ENCODE measurements at regions not wholly inside any gene's neighbourhood (a gene's known extent, or its start where the extent isn't known, plus 50 kb on each side); places are given as distances from the start of the nearest gene placed in this dataset.

- ChIA-PET POLR2A (no interaction called here), CTCF (interaction anchor here (0.5 to 0.6 kb wide), 3 partner anchors 11 to 48 kb away, joined by 3 to 5 read pairs (median 5); no protein-coding TSS in a partner anchor)
- H3K36me3 ChIP-seq (ENCODE audit: control insufficient read depth in 2 of 2, insufficient read depth in 1 of 2, low read length in 2 of 2), result no peaks in the 10 kb centered on the region
- TF ChIP-seq SP7 (tag by site-specific recombination; IDR thresholded peaks at IDR 0.05) (no peak), ZXDB (tag by site-specific recombination; IDR thresholded peaks at IDR 0.05) (no peak), ZFP69B (tag by site-specific recombination; IDR thresholded peaks at IDR 0.05) (no peak), ZSCAN5A (tag by site-specific recombination; IDR thresholded peaks at IDR 0.05) (no peak), ZNF112 (tag by site-specific recombination; IDR thresholded peaks at IDR 0.05) (no peak), ZNF433 (tag by site-specific recombination; IDR thresholded peaks at IDR 0.05; ENCODE audit: low read depth) (no peak), ZBTB20 (tag by site-specific recombination; IDR thresholded peaks at IDR 0.05) (no peak), ZBTB49 (tag by site-specific recombination; IDR thresholded peaks at IDR 0.05; ENCODE audit: low read depth) (no peak), ZNF623 (tag by site-specific recombination; IDR thresholded peaks at IDR 0.05) (no peak), ZNF501 (tag by site-specific recombination; IDR thresholded peaks at IDR 0.05) (no peak), ZNF513 (tag by site-specific recombination; IDR thresholded peaks at IDR 0.05) (no peak), ZNF280D (tag by site-specific recombination; IDR thresholded peaks at IDR 0.05) (no peak), ZNF398 (tag by site-specific recombination; IDR thresholded peaks at IDR 0.05) (no peak), ZNF350 (tag by site-specific recombination; IDR thresholded peaks at IDR 0.05) (no peak), ZNF548 (tag by site-specific recombination; IDR thresholded peaks at IDR 0.05) (no peak), AEBP2 (tag by site-specific recombination; IDR thresholded peaks at IDR 0.05; ENCODE audit: borderline replicate concordance) (no peak), ZNF214 (tag by site-specific recombination; IDR thresholded peaks at IDR 0.05; ENCODE audit: borderline replicate concordance) (no peak), ZNF302 (tag by site-specific recombination; IDR thresholded peaks at IDR 0.05; ENCODE audit: low read depth) (no peak), ZNF2 (tag by site-specific recombination; IDR thresholded peaks at IDR 0.05) (no peak)
- no peaks in the 10 kb centered on the region for H3K4me1 ChIP-seq (ENCODE audit: control insufficient read depth, insufficient read depth, low read length)
- H3K27ac ChIP-seq (ENCODE audit: extremely low read depth, low read depth, low read length), result no peak overlapping the region
- no peak overlapping the region for H3K4me3 ChIP-seq (ENCODE audit: low read depth, low read length)
- no peaks in the 10 kb centered on the region for H3K9me3 ChIP-seq (ENCODE audit: control insufficient read depth, insufficient read depth, low read depth, low read length)
These were observed 66.0 kb upstream of the PTPRD start for GRCh38 chr9:10678790-10679189.

Data from HEK293 (cell line).